ENCODE measurements at regions not wholly inside any gene's neighbourhood (a gene's known extent, or its start where the extent isn't known, plus 50 kb on each side); places are given as distances from the start of the nearest gene placed in this dataset.

DNA sequence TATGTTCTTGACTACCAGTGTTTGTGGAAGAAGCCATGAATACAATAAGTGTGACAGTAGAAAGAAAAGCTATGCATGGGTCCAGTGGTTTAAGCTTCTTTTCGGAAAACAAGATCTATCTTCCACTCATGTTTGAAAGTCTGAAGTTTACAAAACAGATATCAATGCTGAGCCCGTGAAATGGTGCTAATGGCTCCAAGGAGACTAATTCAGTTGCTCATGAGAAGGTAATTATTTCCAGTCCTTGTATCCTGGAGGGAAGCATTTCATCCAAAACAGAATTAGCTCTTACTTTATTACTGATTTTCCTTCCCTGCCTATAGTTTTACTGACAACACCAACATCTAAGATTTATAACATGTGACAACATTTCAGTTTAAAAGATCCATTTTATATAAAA lies 1364.9 kb downstream of the PCDH9 start:
- TF ChIP-seq POLR2AphosphoS5 (IDR thresholded peaks at IDR 0.05; ENCODE audit: borderline replicate concordance, low read depth, low read length) (no peak), EZH2 (IDR thresholded peaks at IDR 0.05) (no peak)
